ENCODE measurements at regions not wholly inside any gene's neighbourhood (a gene's known extent, or its start where the extent isn't known, plus 50 kb on each side); places are given as distances from the start of the nearest gene placed in this dataset.

DNA sequence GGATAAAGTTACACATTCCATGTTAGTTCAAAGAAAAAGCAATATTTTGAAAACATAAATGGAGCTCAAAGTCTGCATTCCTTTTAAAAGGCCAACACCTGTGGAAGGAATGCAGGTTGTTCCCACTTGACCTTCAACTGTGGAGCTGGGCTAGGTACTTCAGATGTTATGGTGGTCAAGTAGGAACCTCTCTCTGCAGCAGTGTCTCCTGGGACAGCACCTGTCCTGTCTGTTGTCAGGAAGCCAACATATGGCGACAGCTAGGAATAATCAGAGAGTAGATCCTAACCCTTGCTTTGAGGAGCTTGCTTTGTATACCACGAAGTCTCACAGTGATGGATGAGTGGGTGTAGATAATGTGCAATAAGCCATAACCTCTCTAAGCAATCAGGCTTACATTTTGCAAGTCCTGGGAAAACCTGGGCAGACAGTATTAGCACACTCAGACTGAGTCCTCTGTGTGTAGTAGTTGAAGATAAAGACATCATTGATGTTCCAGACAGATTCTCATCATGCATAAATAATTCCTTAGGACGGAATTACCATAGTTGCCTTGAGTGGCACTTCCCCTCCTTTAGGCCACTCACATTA, 347.5 kb downstream of the PRL start:
- TF ChIP-seq, protein P1, sequence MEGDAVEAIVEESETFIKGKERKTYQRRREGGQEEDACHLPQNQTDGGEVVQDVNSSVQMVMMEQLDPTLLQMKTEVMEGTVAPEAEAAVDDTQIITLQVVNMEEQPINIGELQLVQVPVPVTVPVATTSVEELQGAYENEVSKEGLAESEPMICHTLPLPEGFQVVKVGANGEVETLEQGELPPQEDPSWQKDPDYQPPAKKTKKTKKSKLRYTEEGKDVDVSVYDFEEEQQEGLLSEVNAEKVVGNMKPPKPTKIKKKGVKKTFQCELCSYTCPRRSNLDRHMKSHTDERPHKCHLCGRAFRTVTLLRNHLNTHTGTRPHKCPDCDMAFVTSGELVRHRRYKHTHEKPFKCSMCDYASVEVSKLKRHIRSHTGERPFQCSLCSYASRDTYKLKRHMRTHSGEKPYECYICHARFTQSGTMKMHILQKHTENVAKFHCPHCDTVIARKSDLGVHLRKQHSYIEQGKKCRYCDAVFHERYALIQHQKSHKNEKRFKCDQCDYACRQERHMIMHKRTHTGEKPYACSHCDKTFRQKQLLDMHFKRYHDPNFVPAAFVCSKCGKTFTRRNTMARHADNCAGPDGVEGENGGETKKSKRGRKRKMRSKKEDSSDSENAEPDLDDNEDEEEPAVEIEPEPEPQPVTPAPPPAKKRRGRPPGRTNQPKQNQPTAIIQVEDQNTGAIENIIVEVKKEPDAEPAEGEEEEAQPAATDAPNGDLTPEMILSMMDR (optimal IDR thresholded peaks at IDR 0.05 in 1 of 3, IDR thresholded peaks at IDR 0.05 in 1 of 3, conservative IDR thresholded peaks at IDR 0.05 in 1 of 3; ENCODE audit: extremely low read depth in 1 of 3, insufficient read depth in 2 of 3, low read length in 3 of 3): no peak
- TF ChIP-seq EZH2 (IDR thresholded peaks at IDR 0.05; ENCODE audit: low read length): no peak

All from keratinocyte (primary cell).